NCI-H446 (cell line): ENCODE measurements at regions not wholly inside any gene's neighbourhood (a gene's known extent, or its start where the extent isn't known, plus 50 kb on each side); places are given as distances from the start of the nearest gene placed in this dataset.

Experiments
- DNase-seq, 2 experiments: peaks; one replicate each; lab custom pipeline; 2025; lab: John Stamatoyannopoulos, UW

- no peak for DNase-seq
Measured at GRCh38 chr4:123880631-123881030, 484.0 kb downstream of the SPRY1 start.

- DNase-seq: no peak
Measured at GRCh38 chr4:123884922-123885321, 488.3 kb downstream of the SPRY1 start.

- no peak for DNase-seq
Measured at GRCh38 chr4:123889507-123889906, 492.9 kb downstream of the SPRY1 start.

GRCh38 chr4:123890889-123891288 is 494.3 kb downstream of the SPRY1 start:
- no peak for DNase-seq

GRCh38 chr4:123891881-123892280 is 495.3 kb downstream of the SPRY1 start:
- no peak for DNase-seq

- DNase-seq: no peak
Measured at GRCh38 chr4:123892368-123892976, 495.9 kb downstream of the SPRY1 start.

- DNase-seq: no peak
Measured at GRCh38 chr4:123893011-123893981, 496.7 kb downstream of the SPRY1 start.

- no peak for DNase-seq
Measured at GRCh38 chr4:123896446-123897071, 500.0 kb downstream of the SPRY1 start.

- no peak for DNase-seq
Measured at GRCh38 chr4:123898946-123899666, 502.5 kb downstream of the SPRY1 start.

- DNase-seq: no peak
Measured at GRCh38 chr4:123904882-123905281, 508.3 kb downstream of the SPRY1 start.

GRCh38 chr4:123913598-123913997 is 517.0 kb downstream of the SPRY1 start:
- DNase-seq: no peak

GRCh38 chr4:123916821-123917220 is 520.2 kb downstream of the SPRY1 start:
- no peak for DNase-seq

GRCh38 chr4:123919576-123920098 is 523.0 kb downstream of the SPRY1 start:
- DNase-seq: no peak

- DNase-seq: no peak
Measured at GRCh38 chr4:123921339-123921738, 524.7 kb downstream of the SPRY1 start.

- DNase-seq: no peak
Measured at GRCh38 chr4:123922847-123923246, 526.3 kb downstream of the SPRY1 start.

GRCh38 chr4:123924536-123924935 is 527.9 kb downstream of the SPRY1 start:
- DNase-seq: no peak

- no peak for DNase-seq
Measured at GRCh38 chr4:123929565-123929964, 533.0 kb downstream of the SPRY1 start.

GRCh38 chr4:123930996-123931395 is 534.4 kb downstream of the SPRY1 start:
- no peak for DNase-seq

- no peak for DNase-seq
Measured at GRCh38 chr4:123934096-123934495, 537.5 kb downstream of the SPRY1 start.

- no peak for DNase-seq
Measured at GRCh38 chr4:123936621-123937043, 540.0 kb downstream of the SPRY1 start.

GRCh38 chr4:123937581-123937980 is 541.0 kb downstream of the SPRY1 start:
- DNase-seq: no peak

- DNase-seq: no peak
Measured at GRCh38 chr4:123939621-123940020, 543.0 kb downstream of the SPRY1 start.
